SK-N-MC (cell line): ENCODE measurements at regions not wholly inside any gene's neighbourhood (a gene's known extent, or its start where the extent isn't known, plus 50 kb on each side); places are given as distances from the start of the nearest gene placed in this dataset.

Source experiments
- DNase-seq: peaks from one replicate; pipeline ENCODE4 v3.0.0-alpha.2; 2011; ENCODE audit warnings: low read depth, low spot score
- H3K27ac ChIP-seq: fragments of 200-600 bp; sonication (generic); 2 replicates; pipeline ENCODE4 v1.5.1; 2016; ENCODE audit warnings: mixed run types
- H3K36me3 ChIP-seq: fragments of 200-600 bp; sonication (generic); 2 replicates; pipeline ENCODE4 v1.6.1; 2017; ENCODE audit warnings: antibody characterized with exemption, low read length, mixed read lengths; ENCODE audit not compliant: insufficient read depth
- H3K4me3 ChIP-seq: fragments of 200-600 bp; sonication (generic); 2 replicates; pipeline ENCODE4 v1.5.1; 2016
- H3K9ac ChIP-seq: fragments of 200-600 bp; sonication (generic); 2 replicates; pipeline ENCODE4 v1.8.0; 2017; ENCODE audit warnings: mixed run types, mixed read lengths; ENCODE audit not compliant: insufficient read length
- H3K9me3 ChIP-seq: fragments of 200-600 bp; sonication (generic); 2 replicates; pipeline ENCODE4 v1.6.1; 2017; ENCODE audit warnings: low read depth, mild to moderate bottlenecking, antibody characterized with exemption, low read length, moderate library complexity, mixed read lengths
- EZH2 ChIP-seq: fragments of 200-600 bp; sonication (generic); IDR thresholded peaks from one replicate; pipeline ENCODE4 v1.6.1; 2017; ENCODE audit warnings: antibody characterized with exemption
- FOXP2 ChIP-seq: optimal IDR thresholded peaks from 2 replicates; pipeline ENCODE3; 2011; ENCODE audit warnings: mild to moderate bottlenecking, moderate library complexity; ENCODE audit not compliant: insufficient read depth; ENCODE audit errors: extremely low read length, control extremely low read depth
- POLR2AphosphoS5 ChIP-seq: IDR thresholded peaks from 2 replicates; pipeline ENCODE4 v1.6.1; 2012; ENCODE audit warnings: mild to moderate bottlenecking, low read depth, low read length, borderline replicate concordance

- Histone ChIP-seq H3K27ac (no peak overlapping the region), H3K9ac (no peak overlapping the region), H3K4me3 (no peak overlapping the region), H3K36me3 (no peaks in the 10 kb centered on the region), H3K9me3 (no peaks in the 10 kb centered on the region)
- TF ChIP-seq EZH2, result no peak
- TF ChIP-seq FOXP2, result no peak
- TF ChIP-seq POLR2AphosphoS5, result no peak
- DNase-seq, result no peak
Measured at GRCh38 chr3:164677317-164677716, 401.0 kb downstream of the SI start.

DNA sequence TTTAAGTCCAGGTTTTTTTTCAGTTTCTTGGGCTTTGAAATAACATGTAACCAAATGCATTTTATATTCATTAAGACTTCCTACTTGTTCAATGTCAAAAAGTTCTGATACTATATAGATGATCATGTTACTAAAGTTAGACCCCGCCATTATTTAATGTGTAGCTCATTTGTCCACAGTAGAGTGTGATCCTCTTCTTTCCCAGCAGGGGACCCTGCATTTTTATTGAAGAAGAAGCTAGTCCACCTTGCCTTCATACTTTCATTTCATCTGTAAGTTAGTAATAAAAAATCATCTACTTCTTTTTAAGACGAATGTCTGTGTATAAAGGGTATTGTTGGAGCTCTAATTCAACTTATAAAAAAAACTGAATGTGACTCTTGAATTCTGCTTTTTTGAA lies 404.6 kb downstream of the SI start:
- Histone ChIP-seq H3K9ac (no peak overlapping the region), H3K9me3 (no peaks in the 10 kb centered on the region), H3K36me3 (no peaks in the 10 kb centered on the region), H3K27ac (no peak overlapping the region), H3K4me3 (no peak overlapping the region)
- no peak for DNase-seq
- TF ChIP-seq EZH2, result no peak
- no peak for TF ChIP-seq FOXP2
- TF ChIP-seq POLR2AphosphoS5, result no peak

DNA sequence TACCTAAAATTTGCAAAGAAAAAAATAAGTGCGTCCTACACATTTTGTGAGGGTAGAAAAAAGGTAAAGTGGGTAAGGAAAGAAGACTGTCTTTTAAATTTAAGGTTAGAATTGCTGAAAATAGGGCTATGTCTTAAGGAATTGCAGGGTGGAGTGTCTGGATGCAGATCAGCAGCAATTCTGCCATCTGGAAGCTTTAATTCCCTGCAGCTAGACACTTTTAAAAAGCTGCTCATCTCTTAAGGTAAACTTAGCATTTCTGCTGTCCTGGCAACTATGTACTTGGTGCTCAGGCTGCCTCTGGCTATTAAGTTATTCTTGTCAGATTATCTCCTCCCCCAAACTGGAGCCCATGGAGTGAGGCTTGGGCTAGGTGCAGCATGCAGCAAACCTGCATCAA lies 420.2 kb downstream of the SI start:
- peak; percentile 8 for DNase-seq
- no peak overlapping the region for H3K27ac ChIP-seq
- no peak overlapping the region for H3K4me3 ChIP-seq
- H3K9ac ChIP-seq, result no peak overlapping the region
- no peak for TF ChIP-seq FOXP2
- no peak for TF ChIP-seq EZH2
- no peak for TF ChIP-seq POLR2AphosphoS5
- no peaks in the 10 kb centered on the region for H3K9me3 ChIP-seq
- H3K36me3 ChIP-seq, result no peaks in the 10 kb centered on the region

DNA sequence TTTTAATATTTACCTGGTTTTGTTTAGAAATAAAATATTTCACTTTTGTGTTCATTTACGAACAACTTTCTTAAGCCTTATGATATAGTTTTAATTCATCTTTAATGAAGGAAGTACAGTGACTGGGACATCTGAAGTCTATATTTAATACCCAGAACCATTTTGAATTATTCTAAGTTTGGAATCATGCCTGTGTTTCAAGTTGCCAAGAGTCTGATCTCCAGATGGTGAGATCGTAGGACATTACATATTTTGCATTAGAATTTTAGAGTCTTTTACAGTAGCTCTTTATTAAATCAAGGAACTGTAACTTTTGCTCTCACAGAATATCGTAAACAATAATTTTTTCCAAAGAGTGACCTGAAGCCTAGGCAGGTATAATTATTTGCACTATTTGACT lies 420.7 kb downstream of the SI start:
- no peak for DNase-seq
- H3K36me3 ChIP-seq, result no peaks in the 10 kb centered on the region
- H3K4me3 ChIP-seq, result no peak overlapping the region
- TF ChIP-seq EZH2 (no peak), POLR2AphosphoS5 (no peak), FOXP2 (no peak)
- H3K9ac ChIP-seq, result no peak overlapping the region
- no peak overlapping the region for H3K27ac ChIP-seq
- no peaks in the 10 kb centered on the region for H3K9me3 ChIP-seq

GRCh38 chr3:164655462-164655861 lies 422.8 kb downstream of the SI start:
- TF ChIP-seq POLR2AphosphoS5 (no peak), FOXP2 (no peak), EZH2 (no peak)
- no peak for DNase-seq
- Histone ChIP-seq H3K4me3 (no peak overlapping the region), H3K9me3 (no peaks in the 10 kb centered on the region), H3K27ac (no peak overlapping the region), H3K9ac (no peak overlapping the region), H3K36me3 (no peaks in the 10 kb centered on the region)

- H3K9ac ChIP-seq, result no peak overlapping the region
- TF ChIP-seq EZH2 (no peak), POLR2AphosphoS5 (no peak), FOXP2 (no peak)
- H3K36me3 ChIP-seq, result no peaks in the 10 kb centered on the region
- no peak overlapping the region for H3K4me3 ChIP-seq
- no peak for DNase-seq
- no peaks in the 10 kb centered on the region for H3K9me3 ChIP-seq
- H3K27ac ChIP-seq, result no peak overlapping the region
Measured at GRCh38 chr3:164641071-164641470, 437.2 kb downstream of the SI start.

DNA sequence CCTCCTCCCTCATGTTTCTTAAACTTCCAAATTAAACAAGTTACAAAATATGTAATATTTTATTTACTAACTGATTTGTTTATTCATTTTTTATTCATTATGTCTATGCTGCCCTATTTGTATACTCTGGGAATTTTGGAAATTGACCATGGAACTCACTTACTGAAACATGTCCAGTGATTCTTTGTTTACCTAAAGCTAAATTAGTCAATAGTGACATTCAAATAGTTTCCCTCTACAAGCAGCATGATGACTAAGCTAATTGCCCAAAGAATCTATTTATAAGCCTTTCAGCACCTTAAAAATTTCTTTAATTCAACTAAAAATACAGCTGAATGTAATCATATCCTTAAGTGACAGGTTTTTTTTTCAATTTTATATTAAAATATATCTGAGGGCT lies 437.7 kb downstream of the SI start:
- H3K27ac ChIP-seq, result no peak overlapping the region
- H3K9me3 ChIP-seq, result no peaks in the 10 kb centered on the region
- DNase-seq, result no peak
- H3K36me3 ChIP-seq, result no peaks in the 10 kb centered on the region
- H3K9ac ChIP-seq, result no peak overlapping the region
- no peak for TF ChIP-seq FOXP2
- no peak for TF ChIP-seq EZH2
- TF ChIP-seq POLR2AphosphoS5, result no peak
- no peak overlapping the region for H3K4me3 ChIP-seq

DNA sequence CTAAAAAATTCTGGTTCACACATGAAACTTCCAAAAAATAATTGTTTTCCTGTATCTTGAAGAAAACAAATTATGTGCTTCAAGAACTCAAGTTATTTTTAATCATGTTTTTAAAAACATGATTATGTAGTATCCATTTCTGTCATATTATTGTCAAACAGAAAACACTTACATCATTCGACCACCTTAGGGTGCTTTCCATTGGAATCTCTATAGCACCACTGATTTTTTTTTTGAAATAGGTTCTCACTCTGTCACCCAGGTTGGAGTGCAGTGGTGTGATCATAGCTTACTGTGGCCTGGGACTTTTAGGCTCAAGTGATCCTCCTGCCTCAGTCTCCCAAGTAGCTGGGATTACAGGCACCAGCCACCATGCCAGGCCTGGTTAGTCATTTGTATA lies 457.3 kb downstream of the SI start:
- no peak for DNase-seq
- H3K4me3 ChIP-seq, result no peak overlapping the region
- H3K36me3 ChIP-seq, result no peaks in the 10 kb centered on the region
- no peak overlapping the region for H3K9ac ChIP-seq
- TF ChIP-seq FOXP2 (no peak), EZH2 (no peak), POLR2AphosphoS5 (no peak)
- no peaks in the 10 kb centered on the region; the same call in 1 of the 2 replicates for H3K9me3 ChIP-seq
- no peak overlapping the region for H3K27ac ChIP-seq

GRCh38 chr3:164620423-164620822 lies 457.9 kb downstream of the SI start:
- H3K9ac ChIP-seq, result no peak overlapping the region
- no peaks in the 10 kb centered on the region for H3K36me3 ChIP-seq
- H3K9me3 ChIP-seq, result no peaks in the 10 kb centered on the region; the same call in 1 of the 2 replicates
- no peak overlapping the region for H3K4me3 ChIP-seq
- DNase-seq, result no peak
- no peak overlapping the region for H3K27ac ChIP-seq
- TF ChIP-seq POLR2AphosphoS5 (no peak), EZH2 (no peak), FOXP2 (no peak)
